Nephron (organoid): ENCODE measurements at regions not wholly inside any gene's neighbourhood (a gene's known extent, or its start where the extent isn't known, plus 50 kb on each side); places are given as distances from the start of the nearest gene placed in this dataset.

ENCODE experiments used
- H3K27ac Mint-ChIP-seq, 3 experiments: 2 replicates each; pipeline ENCODE4 v1.8.0; 2020; ENCODE audit warnings: mixed read lengths in 3 of 3, mild to moderate bottlenecking in 2 of 3, moderate library complexity in 1 of 3
- H3K27me3 Mint-ChIP-seq: 2 replicates; pipeline ENCODE4 v1.8.0; 2021; ENCODE audit warnings: low read depth, mild to moderate bottlenecking, moderate library complexity, mixed read lengths
- H3K36me3 Mint-ChIP-seq: 2 replicates; pipeline ENCODE4 v1.8.0; 2020; ENCODE audit warnings: low read depth, mixed read lengths
- H3K4me1 Mint-ChIP-seq: 2 replicates; pipeline ENCODE4 v1.8.0; 2020; ENCODE audit warnings: mixed read lengths
- H3K4me3 Mint-ChIP-seq, 3 experiments: 2 replicates each; pipeline ENCODE4 v1.8.0; 2020; ENCODE audit warnings: mild to moderate bottlenecking in 3 of 3, mixed read lengths in 3 of 3, moderate library complexity in 2 of 3
- H3K9me3 Mint-ChIP-seq: 2 replicates; pipeline ENCODE4 v1.8.0; 2020; ENCODE audit warnings: mixed read lengths
- TF ChIP-seq, protein P1 (sequence below), 3 experiments: fragments of 200-600 bp; sonication (generic); IDR thresholded peaks; one replicate each; pipeline ENCODE4 v1.5.0; 2021; ENCODE audit warnings: antibody characterized with exemption in 3 of 3; ENCODE audit not compliant: unreplicated experiment in 3 of 3

DNA sequence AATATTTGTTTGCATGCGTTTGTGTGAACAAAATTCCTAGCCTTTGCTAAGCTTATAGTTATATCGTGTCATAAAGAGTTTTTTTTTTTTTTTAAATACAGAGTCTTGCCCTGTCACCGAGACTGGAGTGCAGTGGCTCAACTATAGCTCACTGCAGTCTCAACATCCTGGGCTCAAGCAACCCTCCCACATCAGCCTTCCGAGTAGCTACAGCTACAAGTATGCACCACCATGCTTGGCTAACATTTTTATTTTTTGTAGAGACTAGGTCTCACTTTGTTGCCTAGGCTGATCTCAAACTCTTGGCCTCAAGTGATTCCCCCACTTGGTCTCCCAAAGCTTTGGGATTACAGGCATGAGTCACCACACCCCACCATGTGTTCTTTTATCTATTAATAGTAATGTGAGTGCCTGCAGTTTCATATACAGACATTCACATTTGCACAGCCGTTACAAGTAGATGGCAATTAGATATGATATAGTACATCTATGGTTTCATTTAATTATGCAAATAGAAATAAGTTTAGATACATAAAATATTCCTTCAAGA lies 848.6 kb downstream of the PDCD6IP start:
- Mint-ChIP-seq H3K27ac (peak overlapping the region in 1 of 3 experiments; percentile 63), H3K9me3 (peaks cover 3% of the 10 kb centered on the region), H3K4me3 (no peak overlapping the region), H3K27me3 (no peaks in the 10 kb centered on the region), H3K4me1 (peaks cover 9% of the 10 kb centered on the region), H3K36me3 (no peaks in the 10 kb centered on the region)
- TF ChIP-seq, protein P1, sequence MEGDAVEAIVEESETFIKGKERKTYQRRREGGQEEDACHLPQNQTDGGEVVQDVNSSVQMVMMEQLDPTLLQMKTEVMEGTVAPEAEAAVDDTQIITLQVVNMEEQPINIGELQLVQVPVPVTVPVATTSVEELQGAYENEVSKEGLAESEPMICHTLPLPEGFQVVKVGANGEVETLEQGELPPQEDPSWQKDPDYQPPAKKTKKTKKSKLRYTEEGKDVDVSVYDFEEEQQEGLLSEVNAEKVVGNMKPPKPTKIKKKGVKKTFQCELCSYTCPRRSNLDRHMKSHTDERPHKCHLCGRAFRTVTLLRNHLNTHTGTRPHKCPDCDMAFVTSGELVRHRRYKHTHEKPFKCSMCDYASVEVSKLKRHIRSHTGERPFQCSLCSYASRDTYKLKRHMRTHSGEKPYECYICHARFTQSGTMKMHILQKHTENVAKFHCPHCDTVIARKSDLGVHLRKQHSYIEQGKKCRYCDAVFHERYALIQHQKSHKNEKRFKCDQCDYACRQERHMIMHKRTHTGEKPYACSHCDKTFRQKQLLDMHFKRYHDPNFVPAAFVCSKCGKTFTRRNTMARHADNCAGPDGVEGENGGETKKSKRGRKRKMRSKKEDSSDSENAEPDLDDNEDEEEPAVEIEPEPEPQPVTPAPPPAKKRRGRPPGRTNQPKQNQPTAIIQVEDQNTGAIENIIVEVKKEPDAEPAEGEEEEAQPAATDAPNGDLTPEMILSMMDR (IDR thresholded peaks at IDR 0.05; ENCODE audit: unreplicated experiment in 3 of 3) = no peak

DNA sequence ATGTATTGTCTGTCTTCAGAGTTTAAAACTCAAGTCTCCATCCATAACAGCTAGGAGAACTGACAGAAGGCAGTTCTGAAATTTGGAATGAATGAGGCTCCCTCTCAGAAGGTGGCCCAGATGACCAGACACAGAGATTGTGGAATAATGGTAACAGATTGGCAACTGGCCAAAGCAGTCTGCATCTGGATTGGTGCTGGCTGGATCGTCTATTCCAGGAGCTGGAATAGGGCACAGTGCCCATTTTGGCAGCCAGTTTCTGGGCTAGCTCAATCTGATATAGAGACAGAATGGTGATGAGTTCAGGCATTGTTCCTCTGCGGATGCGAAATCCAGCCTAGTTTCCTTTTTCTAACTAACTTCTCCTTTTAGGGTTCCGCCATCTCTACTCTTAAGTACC lies 851.7 kb downstream of the PDCD6IP start:
- Mint-ChIP-seq H3K4me1 (peaks cover 9% of the 10 kb centered on the region), H3K4me3 (no peak overlapping the region), H3K27ac (no peak overlapping the region), H3K9me3 (no peaks in the 10 kb centered on the region), H3K36me3 (no peaks in the 10 kb centered on the region), H3K27me3 (no peaks in the 10 kb centered on the region)
- TF ChIP-seq, protein P1 (IDR thresholded peaks at IDR 0.05; ENCODE audit: unreplicated experiment in 3 of 3) = no peak

DNA sequence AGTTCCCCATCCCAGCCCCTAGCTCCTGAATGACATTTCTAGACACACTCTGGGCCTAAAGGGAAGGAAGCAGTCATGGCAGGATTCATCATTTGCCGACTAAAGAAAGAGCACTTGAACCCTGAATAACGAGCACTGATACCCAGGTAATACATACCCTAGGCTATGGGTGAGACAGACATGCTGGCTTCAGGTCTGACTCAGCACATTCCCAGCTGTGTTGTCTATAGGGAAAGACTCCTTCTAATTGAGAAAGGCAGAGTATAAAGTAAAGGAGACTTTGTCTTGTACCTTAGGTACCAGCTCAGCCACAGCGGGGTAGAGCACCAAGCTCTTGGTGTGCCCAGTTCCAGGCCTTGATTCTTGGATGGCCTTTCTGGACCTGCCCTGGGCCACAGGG lies 870.5 kb downstream of the PDCD6IP start:
- Mint-ChIP-seq H3K36me3 (no peaks in the 10 kb centered on the region), H3K9me3 (peaks cover 2% of the 10 kb centered on the region), H3K27me3 (no peaks in the 10 kb centered on the region), H3K4me1 (no peaks in the 10 kb centered on the region), H3K4me3 (no peak overlapping the region), H3K27ac (no peak overlapping the region)
- TF ChIP-seq, protein P1 (IDR thresholded peaks at IDR 0.05; ENCODE audit: unreplicated experiment in 3 of 3) = no peak

DNA sequence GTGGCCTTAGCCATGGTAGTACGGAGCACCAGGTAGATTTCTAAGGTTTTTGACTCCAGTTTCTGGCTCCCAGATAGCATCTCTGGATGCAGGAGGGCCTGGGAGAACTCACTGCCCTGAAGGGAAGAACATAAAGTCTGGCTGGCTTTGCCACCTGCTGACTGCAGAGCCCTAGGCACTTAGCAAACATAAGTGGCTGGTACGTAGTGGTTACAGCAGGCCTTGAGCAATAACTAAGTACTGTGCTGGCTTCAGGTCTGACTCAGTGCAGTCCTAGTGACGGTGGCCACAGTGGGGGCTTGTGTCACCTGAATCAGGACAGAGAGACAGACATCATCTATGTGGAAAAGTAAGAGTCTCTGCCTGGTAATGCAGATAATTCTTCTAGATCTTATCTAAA lies 871.1 kb downstream of the PDCD6IP start:
- Mint-ChIP-seq H3K9me3 (peaks cover 2% of the 10 kb centered on the region), H3K27me3 (no peaks in the 10 kb centered on the region), H3K27ac (no peak overlapping the region), H3K4me1 (no peaks in the 10 kb centered on the region), H3K36me3 (no peaks in the 10 kb centered on the region), H3K4me3 (no peak overlapping the region)
- TF ChIP-seq, protein P1 (IDR thresholded peaks at IDR 0.05; ENCODE audit: unreplicated experiment in 3 of 3) = no peak

DNA sequence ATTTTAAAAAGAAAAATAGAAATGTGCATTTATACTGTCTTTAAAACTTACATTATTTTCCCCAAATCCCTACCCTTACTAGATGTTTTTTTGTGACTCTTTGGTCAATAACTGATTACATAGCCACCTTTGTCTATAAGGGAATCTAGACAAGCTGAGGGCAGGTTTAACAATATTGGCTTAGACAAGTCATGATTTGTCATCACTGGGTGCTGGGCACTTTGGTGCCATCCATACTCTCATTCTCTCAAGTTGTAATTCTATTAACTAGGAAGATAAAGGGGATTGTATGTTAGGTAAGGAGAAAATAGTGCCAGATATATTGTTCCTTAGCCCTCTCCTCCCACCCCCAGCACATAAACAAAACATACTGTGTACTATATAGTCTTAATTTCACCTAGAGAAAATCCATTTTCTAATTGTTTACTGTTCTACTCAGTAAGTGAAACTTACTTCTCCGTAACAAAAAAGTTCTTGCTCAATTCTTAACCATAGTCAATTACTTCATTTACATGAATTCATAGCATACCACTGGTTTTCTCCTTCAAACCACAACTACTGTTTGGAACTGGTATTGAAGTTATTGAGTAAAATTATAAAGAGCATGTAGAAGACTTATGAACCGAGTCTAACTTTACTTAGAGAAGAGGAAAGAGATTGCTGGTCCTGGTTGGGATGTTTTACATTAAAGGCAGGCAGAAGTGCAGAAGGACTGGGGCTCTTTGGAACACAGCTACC lies 877.1 kb downstream of the PDCD6IP start:
- H3K36me3 Mint-ChIP-seq = peaks cover 3% of the 10 kb centered on the region
- H3K9me3 Mint-ChIP-seq = peaks cover 8% of the 10 kb centered on the region
- no peak overlapping the region for H3K4me3 Mint-ChIP-seq
- TF ChIP-seq, protein P1 (IDR thresholded peaks at IDR 0.05; ENCODE audit: unreplicated experiment in 3 of 3) = no peak
- no peak overlapping the region for H3K27ac Mint-ChIP-seq
- H3K27me3 Mint-ChIP-seq = no peaks in the 10 kb centered on the region
- peaks cover 3% of the 10 kb centered on the region for H3K4me1 Mint-ChIP-seq

DNA sequence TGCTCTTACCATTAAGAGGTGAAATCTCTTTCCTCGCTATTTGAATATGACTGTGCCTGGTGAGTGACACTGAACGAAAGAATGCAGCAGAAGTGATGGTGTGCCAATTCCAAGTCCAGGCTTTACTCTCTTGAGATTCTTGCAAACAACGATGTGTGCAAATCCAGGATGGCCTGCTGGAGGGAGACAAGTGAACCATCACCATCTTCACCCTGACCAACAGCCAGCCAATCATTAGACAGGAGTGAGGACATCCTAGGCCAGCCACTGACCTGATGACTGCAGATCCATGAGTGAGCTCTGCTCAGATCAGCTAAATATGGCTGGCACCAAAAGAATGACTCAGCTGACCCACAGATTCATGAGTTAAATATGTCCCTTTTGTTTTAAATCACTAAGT lies 878.0 kb downstream of the PDCD6IP start:
- peaks cover 3% of the 10 kb centered on the region for H3K4me1 Mint-ChIP-seq
- peaks cover 12% of the 10 kb centered on the region for H3K9me3 Mint-ChIP-seq
- TF ChIP-seq, protein P1 (IDR thresholded peaks at IDR 0.05; ENCODE audit: unreplicated experiment in 3 of 3) = no peak
- H3K4me3 Mint-ChIP-seq = no peak overlapping the region
- no peak overlapping the region for H3K27ac Mint-ChIP-seq
- H3K36me3 Mint-ChIP-seq = peaks cover 3% of the 10 kb centered on the region
- H3K27me3 Mint-ChIP-seq = no peaks in the 10 kb centered on the region
